GM12878 (cell line): ENCODE measurements at regions not wholly inside any gene's neighbourhood (a gene's known extent, or its start where the extent isn't known, plus 50 kb on each side); places are given as distances from the start of the nearest gene placed in this dataset.

Source experiments
- ATAC-seq: fragments of 200-7000 bp; cut with Tn5 transposase; 3 replicates; pipeline ENCODE4 v1.9.1; 2020; ENCODE audit warnings: mild to moderate bottlenecking, moderate library complexity
- BruUV-seq: library from RNA; stranded (reverse); fragments of 400-500 nt; replicated peaks from 2 replicates; lab custom pipeline; 2021; lab: Mats Ljungman, UMichigan
- CTCF ChIA-PET: fragments of 300-600 bp; sonication (Branson Sonifier 250); formaldehyde crosslinking; extraction: SDS; loops from one replicate; lab custom pipeline; 2021; ENCODE audit warnings: inconsistent platforms; lab: Yijun Ruan, JAX
- POLR2A ChIA-PET: fragments of 350-600 bp; formaldehyde crosslinking; extraction: SDS; loops from one replicate; lab custom pipeline; 2021; ENCODE audit warnings: inconsistent platforms; lab: Charles Lee
- RAD21 ChIA-PET: fragments of 300-600 bp; sonication (Branson Sonifier 250); formaldehyde crosslinking; loops from one replicate; lab custom pipeline; 2023; ENCODE audit warnings: antibody characterized with exemption; ENCODE audit not compliant: unreplicated experiment; lab: Charles Lee
- SMC1A ChIA-PET: fragments of 300-600 bp; sonication (Branson Sonifier 250); formaldehyde crosslinking; loops from one replicate; lab custom pipeline; 2023; ENCODE audit not compliant: unreplicated experiment, uncharacterized antibody; lab: Charles Lee
- DNase-seq: peaks from one replicate; pipeline ENCODE4 v3.0.0-alpha.2; 2011; ENCODE audit warnings: low read depth, low spot score
- FAIRE-seq: peaks from 3 replicates; lab custom pipeline; 2011; peaks lifted over from hg19 to GRCh38; lab: Jason Lieb, UNC
- H2AFZ ChIP-seq: 2 replicates; pipeline ENCODE4 v1.6.0; 2011; ENCODE audit warnings: low read depth, low read length, control low read depth; ENCODE audit not compliant: control insufficient read depth
- H3K27ac ChIP-seq: 2 replicates; pipeline ENCODE4 v1.5.1; 2011; ENCODE audit warnings: control low read depth; ENCODE audit not compliant: control insufficient read depth, insufficient read depth
- H3K27me3 ChIP-seq, 2 experiments: replicated peaks in 1 of 2; 2 replicates each; pipeline versions ENCODE4 v1.6.0 to v1.6.1; 2011; ENCODE audit warnings: low read length in 1 of 2; ENCODE audit not compliant: control insufficient read depth in 2 of 2, insufficient read depth in 2 of 2
- H3K36me3 ChIP-seq, 2 experiments: 2 replicates each; pipeline ENCODE4 v1.5.1; 2011; ENCODE audit warnings: low read length in 1 of 2; ENCODE audit not compliant: control insufficient read depth in 2 of 2, insufficient read depth in 2 of 2
- H3K4me1 ChIP-seq: 2 replicates; pipeline ENCODE4 v1.6.1; 2011; ENCODE audit warnings: mild to moderate bottlenecking, low read length, moderate library complexity, mixed read lengths; ENCODE audit not compliant: control insufficient read depth, insufficient read depth
- H3K4me2 ChIP-seq: 2 replicates; pipeline ENCODE4 v1.6.0; 2011; ENCODE audit warnings: control low read depth; ENCODE audit not compliant: control insufficient read depth, insufficient read depth
- H3K4me3 ChIP-seq: fragments of 200-600 bp; sonication (generic); 2 replicates; pipeline ENCODE4 v1.5.1; 2016
- H3K79me2 ChIP-seq: 2 replicates; pipeline ENCODE4 v1.6.0; 2011; ENCODE audit warnings: low read length; ENCODE audit not compliant: control insufficient read depth, insufficient read depth
- H3K9ac ChIP-seq: 2 replicates; pipeline ENCODE4 v1.8.0; 2011; ENCODE audit warnings: low read length, control low read depth, mixed read lengths; ENCODE audit not compliant: control insufficient read depth, insufficient read depth
- H3K9me3 ChIP-seq: replicated peaks from 3 replicates; pipeline ENCODE4 v1.5.1; 2011; ENCODE audit warnings: mild to moderate bottlenecking, low read length; ENCODE audit not compliant: control insufficient read depth, insufficient read depth
- H4K20me1 ChIP-seq: 2 replicates; pipeline ENCODE4 v1.6.0; 2011; ENCODE audit not compliant: control insufficient read depth, insufficient read depth
- NFXL1 ChIP-seq: fragments of 450-650 bp; IDR thresholded peaks from 2 replicates; pipeline ENCODE4 v1.6.1; 2017; ENCODE audit warnings: antibody characterized with exemption, mild to moderate bottlenecking, borderline replicate concordance
- RBBP5 ChIP-seq: fragments of 200-600 bp; sonication (generic); conservative IDR thresholded peaks from 2 replicates; pipeline ENCODE4 v1.6.1; 2016
- SREBF2 ChIP-seq: IDR thresholded peaks from 2 replicates; pipeline ENCODE4 v1.6.1; 2012; ENCODE audit warnings: mild to moderate bottlenecking, low read length
- ZBTB11 ChIP-seq: fragments of 450-650 bp; formaldehyde crosslinking; IDR thresholded peaks from 2 replicates; pipeline ENCODE4 v1.5.0; 2022; ENCODE audit warnings: mild to moderate bottlenecking, missing genetic modification characterization
- WGBS: methylation state at CpG from one replicate; pipeline ENCODE4 v1.1.6; 2016; ENCODE audit warnings: low lambda C conversion rate; ENCODE audit not compliant: insufficient replicate concordance, insufficient coverage; ENCODE audit errors: missing lambda C conversion rate; 5-methylcytosine and 5-hydroxymethylcytosine counted together
- in situ Hi-C: fragments of 300-500 bp; cut with MboI; formaldehyde crosslinking; loops from 9 replicates; pipeline ENCODE4 v1.14.3; 2018; ENCODE audit warnings: mixed read lengths
- intact Hi-C: fragments of 100-400 bp; cut with micrococcal nuclease; formaldehyde crosslinking; loops from one replicate; pipeline ENCODE4 v1.14.2; 2022; ENCODE audit not compliant: unreplicated experiment
- TF ChIP-seq, protein P1 (sequence below): fragments of 450-650 bp; IDR thresholded peaks from 2 replicates; pipeline ENCODE4 v1.6.1; 2016; ENCODE audit warnings: mild to moderate bottlenecking

DNA sequence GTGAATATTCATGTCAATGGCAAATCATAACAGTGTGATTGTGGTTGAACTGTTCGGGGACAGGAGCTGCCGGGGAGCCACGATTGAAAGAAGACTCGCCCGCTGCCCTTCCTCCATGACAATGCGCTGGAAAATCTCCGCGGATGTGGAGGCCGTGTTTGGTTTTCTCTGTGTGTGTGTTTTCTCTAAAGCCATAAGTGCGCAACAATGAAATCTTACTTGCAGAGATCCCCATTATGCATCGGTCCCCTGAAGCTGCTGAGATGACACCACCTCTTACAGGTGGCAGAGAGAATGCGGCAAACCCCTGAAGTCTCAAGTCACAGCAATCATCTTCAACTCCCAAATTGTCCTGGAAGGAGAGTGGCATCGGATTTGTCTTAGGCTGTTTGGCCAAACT is 442.3 kb upstream of the MKI67 start (continued):
- TF ChIP-seq, protein P1, sequence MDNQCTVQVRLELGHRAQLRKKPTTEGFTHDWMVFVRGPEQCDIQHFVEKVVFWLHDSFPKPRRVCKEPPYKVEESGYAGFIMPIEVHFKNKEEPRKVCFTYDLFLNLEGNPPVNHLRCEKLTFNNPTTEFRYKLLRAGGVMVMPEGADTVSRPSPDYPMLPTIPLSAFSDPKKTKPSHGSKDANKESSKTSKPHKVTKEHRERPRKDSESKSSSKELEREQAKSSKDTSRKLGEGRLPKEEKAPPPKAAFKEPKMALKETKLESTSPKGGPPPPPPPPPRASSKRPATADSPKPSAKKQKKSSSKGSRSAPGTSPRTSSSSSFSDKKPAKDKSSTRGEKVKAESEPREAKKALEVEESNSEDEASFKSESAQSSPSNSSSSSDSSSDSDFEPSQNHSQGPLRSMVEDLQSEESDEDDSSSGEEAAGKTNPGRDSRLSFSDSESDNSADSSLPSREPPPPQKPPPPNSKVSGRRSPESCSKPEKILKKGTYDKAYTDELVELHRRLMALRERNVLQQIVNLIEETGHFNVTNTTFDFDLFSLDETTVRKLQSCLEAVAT = no peak
- no peak for TF ChIP-seq ZBTB11 (CRISPR knock-in tag)

GRCh38 chr10:128568990-128569945 is 443.0 kb upstream of the MKI67 start:
- no peak for ATAC-seq
- H3K4me2 ChIP-seq = no peak overlapping the region
- no peak overlapping the region for H3K27ac ChIP-seq
- H3K79me2 ChIP-seq = no peaks in the 10 kb centered on the region
- intact Hi-C loops = no loop called here
- H3K4me1 ChIP-seq = no peaks in the 10 kb centered on the region
- SMC1A ChIA-PET = no interaction called here
- H3K9ac ChIP-seq = no peak overlapping the region
- 41% methylated on average over 24 of the region's 24 CpGs for WGBS
- H2AFZ ChIP-seq = no peak overlapping the region
- FAIRE-seq = no peak
- H3K4me3 ChIP-seq = no peak overlapping the region
- peaks cover 0 to 2% of the 10 kb centered on the region in 2 experiments; a peak in 2 of 4 replicates for H3K27me3 ChIP-seq
- no peaks in the 10 kb centered on the region for H4K20me1 ChIP-seq
- no peaks in the 10 kb centered on the region for H3K9me3 ChIP-seq
- DNase-seq = no peak
- CTCF ChIA-PET = no interaction called here
- TF ChIP-seq RBBP5 = no peak
- no peak for TF ChIP-seq SREBF2
- TF ChIP-seq NFXL1 = no peak
- no peaks in the 10 kb centered on the region for H3K36me3 ChIP-seq
- in situ Hi-C loops = no loop called here
- BruUV-seq = no TSS peak
- POLR2A ChIA-PET = no interaction called here
- RAD21 ChIA-PET = no interaction called here
